Dedifferentiated amniotic fluid mesenchymal stem cell (primary cell): ENCODE measurements at regions not wholly inside any gene's neighbourhood (a gene's known extent, or its start where the extent isn't known, plus 50 kb on each side); places are given as distances from the start of the nearest gene placed in this dataset.
"Not testable (repeated sequence)": the region's sequence is repeated elsewhere in the genome, so short reads cannot be mapped to it uniquely, and the experiment has no call there.

Experiments
- DNase-seq: peaks from one replicate; pipeline ENCODE4 v3.0.0-alpha.2; 2016; ENCODE audit errors: extremely low spot score

DNA sequence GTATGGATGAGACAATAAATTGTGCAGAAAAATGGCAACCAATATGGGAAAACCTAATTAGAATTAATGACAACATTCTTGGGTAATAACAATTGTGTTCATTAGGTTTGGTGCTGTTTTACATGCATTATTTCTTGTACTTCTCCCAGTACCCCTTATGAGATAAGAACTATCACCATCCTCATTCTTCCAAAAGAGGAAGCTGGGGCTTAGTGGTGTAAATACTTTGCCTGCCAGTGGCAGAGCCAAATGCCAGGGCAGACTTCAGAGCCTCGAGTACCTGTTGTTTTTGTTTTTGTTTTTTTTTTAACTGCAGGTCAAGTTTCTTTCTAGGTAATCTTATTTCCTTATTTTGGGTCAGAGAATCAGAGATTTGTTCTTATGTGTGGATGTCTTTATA lies 206.4 kb downstream of the RHOU start:
- DNase-seq = no peak

DNA sequence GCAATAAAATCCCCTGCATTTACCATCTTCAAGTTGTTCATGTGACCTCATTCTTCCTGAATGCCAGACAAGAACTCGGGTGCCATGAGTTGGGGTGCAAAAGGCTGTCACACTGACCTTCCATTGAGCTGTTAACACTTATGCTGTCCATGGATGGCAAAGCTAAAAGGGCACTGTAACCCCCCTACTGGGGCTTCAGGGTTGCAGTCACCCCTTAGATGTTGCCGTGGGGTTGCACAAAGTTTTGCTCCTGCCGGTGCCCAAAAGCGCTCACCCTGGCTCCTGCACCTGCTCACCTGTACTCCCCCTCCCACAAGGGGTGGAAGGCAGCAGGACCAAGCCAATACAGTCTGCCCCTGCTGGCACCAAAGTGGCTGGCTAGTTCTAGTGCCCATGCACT lies 208.2 kb downstream of the RHOU start:
- no peak for DNase-seq

DNA sequence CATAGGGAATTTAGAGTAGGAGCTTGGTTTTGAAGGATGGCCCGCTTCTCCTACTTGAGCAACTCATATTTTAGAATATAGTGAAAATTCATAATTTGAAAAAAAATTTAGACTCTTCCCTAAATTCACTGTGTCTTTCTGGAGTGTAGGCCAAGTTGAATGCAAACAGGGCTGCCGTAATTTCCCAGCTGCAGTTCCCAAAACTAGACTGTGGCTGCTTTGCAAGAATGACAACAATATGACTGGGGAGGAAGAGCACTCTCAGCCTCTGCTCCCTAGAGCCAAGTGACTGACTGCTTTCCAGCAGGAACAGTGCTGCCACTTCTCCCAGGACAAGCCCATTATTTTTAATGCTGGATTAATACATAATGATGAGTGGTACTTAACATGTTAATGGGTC lies 209.0 kb downstream of the RHOU start:
- DNase-seq = no peak

GRCh38 chr1:228944935-228945371 lies 209.7 kb downstream of the RHOU start:
- no peak for DNase-seq

- DNase-seq = no peak
Observed at GRCh38 chr1:228945885-228946284, 210.6 kb downstream of the RHOU start.

DNA sequence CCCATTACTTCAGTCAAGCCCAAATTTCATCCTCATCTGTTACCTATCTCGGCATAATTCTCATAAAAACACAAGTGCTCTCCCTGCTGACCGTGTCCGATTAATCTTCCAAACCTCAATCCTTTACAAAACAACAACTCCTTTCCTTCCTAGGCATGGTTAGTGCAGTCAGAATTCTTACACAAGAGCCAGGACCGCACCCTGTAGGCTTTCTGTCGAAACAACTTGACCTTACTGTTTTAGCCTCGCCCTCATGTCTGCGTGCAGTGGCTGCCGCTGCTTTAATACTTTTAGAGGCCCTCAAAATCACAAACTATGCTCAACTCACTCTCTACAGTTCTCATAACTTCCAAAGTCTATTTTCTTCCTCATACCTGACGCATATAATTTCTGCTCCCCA lies 214.3 kb downstream of the RHOU start:
- DNase-seq = not testable (repeated sequence)

DNA sequence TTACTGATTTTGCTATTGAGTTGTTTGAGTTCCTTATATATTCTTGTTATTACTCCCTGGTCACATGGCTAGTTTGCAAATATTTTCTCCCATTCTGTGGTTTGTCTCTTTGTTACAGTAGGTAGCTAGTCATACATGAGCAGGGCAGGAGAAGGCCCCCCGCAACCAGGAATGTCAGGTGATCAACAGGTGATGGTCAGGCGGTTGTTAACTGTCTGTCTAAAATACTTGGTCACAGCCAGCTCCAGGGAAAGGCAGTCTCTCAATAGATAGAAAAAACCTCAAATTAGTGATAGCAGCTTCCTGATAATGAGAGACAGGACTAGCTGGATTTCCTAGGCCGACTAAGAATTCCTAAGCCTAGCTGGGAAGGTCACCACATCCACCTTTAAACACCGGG lies 217.9 kb downstream of the RHOU start:
- DNase-seq = no peak

DNA sequence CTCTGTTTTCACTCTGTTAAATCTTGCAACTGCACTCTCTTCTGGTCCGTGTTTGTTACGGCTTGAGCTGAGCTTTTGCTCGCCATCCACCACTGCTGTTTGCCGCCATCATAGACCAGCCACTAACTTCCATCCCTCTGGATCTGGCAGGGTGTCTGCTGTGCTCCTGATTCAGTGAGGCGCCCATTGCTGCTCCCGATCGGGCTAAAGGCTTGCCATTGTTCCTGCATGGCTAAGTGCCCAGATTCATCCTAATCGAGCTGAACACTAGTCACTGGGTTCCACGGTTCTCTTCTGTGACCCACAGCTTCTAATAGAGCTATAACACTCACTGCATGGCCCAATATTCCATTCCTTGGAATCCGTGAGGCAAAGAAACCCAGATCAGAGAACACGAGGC lies 218.5 kb downstream of the RHOU start:
- not testable (repeated sequence) for DNase-seq

- no peak for DNase-seq
Observed at GRCh38 chr1:228955691-228956090, 220.4 kb downstream of the RHOU start.

- DNase-seq = no peak
Observed at GRCh38 chr1:228956864-228957263, 221.6 kb downstream of the RHOU start.

GRCh38 chr1:228957535-228957934 lies 222.3 kb downstream of the RHOU start:
- DNase-seq = no peak

DNA sequence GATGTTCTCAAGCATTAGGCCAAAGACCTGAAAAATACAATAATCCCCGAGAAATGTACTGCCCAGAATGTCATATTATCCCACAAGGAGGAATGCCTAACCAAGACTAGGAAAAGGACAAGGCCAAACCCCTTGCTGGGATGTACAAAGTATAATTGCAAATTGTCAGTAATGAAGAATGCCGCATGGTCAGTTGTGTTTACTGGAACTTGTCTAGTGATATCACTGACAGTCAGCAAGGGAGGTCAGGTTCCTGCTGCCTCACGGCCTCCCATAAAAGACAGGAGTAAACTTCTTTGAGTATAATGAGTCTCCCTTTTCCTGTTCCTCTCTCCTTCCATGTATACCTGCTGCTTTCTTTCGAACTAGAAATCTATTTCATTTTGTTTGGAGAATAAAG lies 222.8 kb downstream of the RHOU start:
- no peak for DNase-seq

DNA sequence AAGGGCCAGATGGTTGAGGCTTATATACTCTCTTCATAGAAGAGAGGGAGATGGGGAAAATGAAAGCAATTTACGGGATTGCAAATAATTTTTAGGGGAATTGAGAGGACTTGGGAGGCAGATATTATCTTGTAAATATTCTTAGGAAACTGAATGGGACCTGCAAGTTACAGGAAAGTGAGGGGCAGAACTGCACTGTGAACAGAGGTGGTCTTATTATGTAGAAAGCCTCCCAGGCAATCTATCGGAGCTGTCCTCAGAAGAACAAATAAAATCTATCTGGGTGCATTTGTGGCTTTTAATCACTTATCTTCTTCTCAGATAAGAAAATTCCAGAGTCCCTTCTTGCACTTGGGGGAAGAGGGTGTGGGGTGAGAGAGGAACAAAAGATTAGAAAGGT lies 223.5 kb downstream of the RHOU start:
- no peak for DNase-seq

DNA sequence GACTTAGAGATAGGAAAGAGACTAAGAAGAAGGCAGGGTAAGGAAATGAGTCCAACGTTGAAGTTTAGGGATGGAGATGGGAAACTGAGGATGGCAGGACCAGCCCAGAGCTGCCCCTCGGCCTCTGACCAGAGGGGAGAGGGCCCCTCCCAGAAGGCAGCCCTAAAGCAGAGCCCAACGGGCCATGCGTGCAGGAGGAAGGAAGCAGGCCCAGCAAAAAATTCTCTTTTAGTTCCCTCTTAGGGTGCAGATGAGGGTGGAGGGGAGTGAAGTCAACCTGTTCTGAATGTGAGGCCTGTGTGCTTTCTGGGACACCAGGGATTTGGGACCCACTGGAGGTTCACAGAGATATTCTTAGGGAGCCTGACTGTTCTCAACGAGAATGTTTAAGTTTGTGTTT lies 225.4 kb downstream of the RHOU start:
- DNase-seq = no peak

DNA sequence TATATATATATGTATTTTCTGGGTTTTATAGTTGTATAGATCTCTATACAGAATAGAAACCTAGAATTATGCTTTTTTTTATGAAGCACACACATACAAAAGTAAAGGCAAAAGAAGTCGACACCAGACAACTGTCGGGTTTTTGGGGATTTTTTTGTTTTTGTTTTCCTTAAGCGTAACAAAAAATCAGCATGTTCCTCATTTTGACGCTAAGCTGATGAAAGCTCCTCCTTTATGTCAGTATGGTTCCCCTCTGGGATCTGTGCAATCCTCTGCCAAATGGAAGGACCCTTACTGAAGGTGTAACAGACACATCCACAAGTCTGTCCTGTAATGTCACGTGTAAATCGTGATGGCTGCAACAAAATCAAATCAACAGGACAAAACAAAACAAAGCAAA lies 226.2 kb downstream of the RHOU start:
- DNase-seq = no peak

- no peak for DNase-seq
Observed at GRCh38 chr1:228963795-228964177, 228.5 kb downstream of the RHOU start.

- DNase-seq = peak; percentile 92
Observed at GRCh38 chr1:228964178-228965089, 229.2 kb downstream of the RHOU start.

DNA sequence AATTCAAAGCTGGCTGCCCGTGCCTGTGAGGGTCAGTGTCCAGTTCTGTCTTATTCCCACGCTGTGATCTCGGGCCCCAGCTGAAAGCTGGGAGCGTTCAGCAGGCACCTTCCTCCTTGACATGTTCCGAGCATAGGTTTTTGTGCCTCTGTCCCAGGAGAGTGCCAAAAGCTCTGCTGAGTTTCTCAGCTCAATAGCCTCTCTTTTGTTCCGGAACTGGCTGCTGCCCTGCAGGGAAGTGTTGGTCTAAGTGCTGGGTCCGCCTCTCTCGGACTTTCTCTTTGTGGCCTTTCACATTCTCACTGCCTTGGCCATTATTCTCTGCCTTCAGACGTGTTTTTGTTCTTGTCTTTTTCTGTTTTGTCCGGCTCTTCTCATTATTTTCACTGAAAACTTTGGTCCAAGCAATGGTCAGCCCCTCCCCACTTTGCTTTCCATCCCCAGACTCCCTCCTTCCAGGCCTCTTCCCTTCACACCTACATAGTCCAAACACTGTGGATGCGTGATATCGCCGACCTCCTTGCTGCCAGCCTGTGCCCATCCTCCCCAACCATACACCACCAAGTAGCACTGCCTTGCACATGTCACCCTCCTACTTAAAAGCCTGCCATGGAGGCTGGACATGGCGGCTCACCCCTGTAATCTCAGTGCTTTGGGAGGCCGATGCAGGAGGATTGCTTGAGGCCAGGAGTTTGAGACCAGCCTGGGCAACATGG lies 233.8 kb downstream of the RHOU start:
- no peak for DNase-seq

DNA sequence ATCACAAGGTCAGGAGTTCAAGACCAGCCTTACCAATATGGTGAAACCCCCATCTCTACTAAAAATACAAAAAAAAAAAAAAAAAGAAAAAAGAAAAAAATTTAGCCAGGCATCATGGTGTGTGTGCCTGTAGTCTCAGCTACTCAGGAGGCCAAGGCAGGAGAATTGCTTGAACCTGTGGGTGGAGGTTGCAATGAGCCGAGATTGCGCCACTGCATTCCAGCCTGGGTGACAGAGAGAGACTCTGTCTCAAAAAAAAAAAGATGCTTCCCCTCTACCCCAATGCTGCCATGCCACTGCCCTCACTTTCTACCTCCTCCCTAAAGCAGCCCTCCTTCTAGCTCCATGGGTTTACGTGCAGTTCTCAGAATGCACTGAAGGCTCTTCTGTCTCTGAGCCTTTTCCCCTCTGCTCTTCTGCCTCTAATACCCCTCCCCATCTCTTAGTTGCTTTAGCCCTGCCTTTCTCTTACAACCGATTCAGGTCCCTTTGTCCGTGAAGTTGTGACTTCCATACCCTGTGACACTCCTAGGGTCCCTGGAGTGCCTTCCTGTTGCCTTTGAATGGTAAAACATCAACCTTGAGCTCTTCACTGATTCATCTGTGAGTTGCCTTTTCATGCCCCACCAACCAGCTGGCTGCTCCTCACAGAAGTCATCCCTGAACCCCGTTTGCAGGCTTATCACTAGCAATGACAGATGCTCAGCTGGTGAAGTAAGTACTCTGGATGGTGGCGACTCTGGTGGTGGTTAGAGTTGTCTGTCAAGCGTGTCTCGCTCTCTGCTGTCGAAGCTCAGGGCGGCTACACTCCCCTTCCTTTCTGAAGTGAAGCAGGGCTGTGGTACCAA lies 234.9 kb downstream of the RHOU start:
- DNase-seq = no peak

- DNase-seq = no peak
Observed at GRCh38 chr1:228972576-228972975, 237.3 kb downstream of the RHOU start.

- no peak for DNase-seq
Observed at GRCh38 chr1:228974273-228974672, 239.0 kb downstream of the RHOU start.

DNA sequence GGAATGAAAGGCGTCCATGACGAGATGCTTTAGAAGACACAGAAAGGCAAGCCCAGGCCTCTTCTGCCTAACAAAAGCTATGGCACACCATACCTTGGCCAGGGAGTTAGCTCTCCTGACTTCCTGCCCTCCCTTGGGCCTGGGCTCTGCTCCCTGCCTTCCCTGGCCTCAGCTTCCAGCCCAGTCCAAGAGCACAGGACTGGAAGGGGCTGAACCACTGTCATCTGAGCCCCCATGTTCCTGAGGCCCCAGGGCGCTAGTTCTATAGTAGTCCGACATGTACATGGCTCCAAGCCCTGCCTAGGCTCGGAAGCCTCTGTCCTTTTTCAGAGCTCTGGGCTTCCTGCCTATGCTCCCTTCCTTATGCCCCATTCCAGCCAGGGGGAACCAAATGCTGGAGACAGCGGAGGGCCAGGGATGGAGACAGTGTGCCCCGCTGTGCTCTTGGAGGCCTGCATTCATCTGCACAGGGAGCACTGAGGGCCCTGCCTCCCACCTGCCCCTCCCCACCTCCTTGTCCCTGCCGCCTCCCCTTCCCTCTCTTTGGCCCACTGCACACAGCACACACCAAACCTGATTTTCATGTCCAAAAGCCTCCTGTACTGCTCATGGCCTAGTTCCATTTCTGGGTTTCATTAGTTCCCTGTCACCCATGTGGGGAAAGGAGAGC lies 240.1 kb downstream of the RHOU start:
- no peak for DNase-seq
